PC-3 (cell line): ENCODE measurements at regions not wholly inside any gene's neighbourhood (a gene's known extent, or its start where the extent isn't known, plus 50 kb on each side); places are given as distances from the start of the nearest gene placed in this dataset.
A peak's percentile ranks its signal among the peaks of the same experiment; 100 is the strongest.

Experiments used
- ATAC-seq: fragments of 200-7000 bp; cut with Tn5 transposase; 2 replicates; pipeline ENCODE4 v1.9.1; 2020; ENCODE audit warnings: mild to moderate bottlenecking, moderate library complexity
- BruUV-seq: library from RNA; stranded (reverse); fragments of 400-500 nt; replicated peaks from 2 replicates; lab custom pipeline; 2021; lab: Mats Ljungman, UMichigan
- CTCF ChIA-PET: fragments of 300-600 bp; sonication (Branson Sonifier 250); formaldehyde crosslinking; loops from one replicate; lab custom pipeline; 2022; ENCODE audit warnings: antibody characterized with exemption; lab: Charles Lee
- POLR2A ChIA-PET: fragments of 300-600 bp; sonication (Branson Sonifier 250); formaldehyde crosslinking; loops from one replicate; lab custom pipeline; 2022; ENCODE audit warnings: antibody characterized with exemption; ENCODE audit not compliant: unreplicated experiment; lab: Charles Lee
- DNase-seq: peaks from one replicate; pipeline ENCODE4 v3.0.0-alpha.2; 2015
- H2AFZ ChIP-seq: fragments of 300-600 bp; sonication (generic); 2 replicates; pipeline ENCODE4 v1.6.0; 2016; ENCODE audit warnings: antibody characterized with exemption, low read length
- H3F3A ChIP-seq: fragments of 300-600 bp; sonication (generic); one replicate; pipeline ENCODE4 v1.6.0; 2017; ENCODE audit warnings: antibody characterized with exemption, low read length, control low read depth, mild to moderate bottlenecking; ENCODE audit not compliant: unreplicated experiment
- H3K27ac ChIP-seq: fragments of 300-600 bp; sonication (generic); 2 replicates; pipeline ENCODE4 v1.5.1; 2016; ENCODE audit warnings: mild to moderate bottlenecking, low read length
- H3K27me3 ChIP-seq: fragments of 300-600 bp; sonication (generic); 2 replicates; pipeline ENCODE4 v1.6.1; 2016; ENCODE audit warnings: low read length, mixed read lengths
- H3K36me3 ChIP-seq: fragments of 300-600 bp; sonication (generic); 2 replicates; pipeline ENCODE4 v1.6.1; 2016; ENCODE audit warnings: low read depth, mixed run types, low read length, mixed read lengths
- H3K4me1 ChIP-seq: fragments of 300-600 bp; sonication (generic); 2 replicates; pipeline ENCODE4 v1.5.1; 2016; ENCODE audit warnings: low read length; ENCODE audit not compliant: insufficient read depth
- H3K4me2 ChIP-seq: fragments of 300-600 bp; sonication (generic); 2 replicates; pipeline ENCODE4 v1.6.0; 2016; ENCODE audit warnings: low read length
- H3K4me3 ChIP-seq: fragments of 300-600 bp; sonication (generic); 2 replicates; pipeline ENCODE4 v1.5.1; 2016; ENCODE audit warnings: mild to moderate bottlenecking, low read length, mixed read lengths
- H3K79me2 ChIP-seq: fragments of 300-600 bp; sonication (generic); 2 replicates; pipeline ENCODE4 v1.6.1; 2017; ENCODE audit warnings: low read length, mixed read lengths
- H3K9ac ChIP-seq: fragments of 300-600 bp; sonication (generic); 2 replicates; pipeline ENCODE4 v1.6.0; 2016; ENCODE audit warnings: mild to moderate bottlenecking, low read length
- H3K9me2 ChIP-seq: fragments of 300-600 bp; sonication (generic); replicated peaks from 2 replicates; pipeline ENCODE4 v1.6.1; 2016; ENCODE audit warnings: mixed run types, low read length, mixed read lengths
- H3K9me3 ChIP-seq: fragments of 300-600 bp; sonication (generic); 2 replicates; pipeline ENCODE4 v1.6.1; 2016; ENCODE audit warnings: low read length, mixed read lengths
- H4K20me1 ChIP-seq: fragments of 300-600 bp; sonication (generic); 2 replicates; pipeline ENCODE4 v1.6.1; 2016; ENCODE audit warnings: low read length, mixed read lengths
- EZH2 ChIP-seq: fragments of 300-600 bp; sonication (generic); IDR thresholded peaks from one replicate; pipeline ENCODE4 v1.6.1; 2017; ENCODE audit warnings: antibody characterized with exemption, mild to moderate bottlenecking, low read length; ENCODE audit not compliant: unreplicated experiment
- intact Hi-C: fragments of 100-400 bp; cut with micrococcal nuclease; formaldehyde crosslinking; loops from 2 replicates; pipeline ENCODE4 v1.9.0; 2023
- TF ChIP-seq, protein P1 (sequence below): fragments of 300-600 bp; sonication (generic); conservative IDR thresholded peaks from 2 replicates; pipeline ENCODE4 v1.5.1; 2017; ENCODE audit warnings: antibody characterized with exemption, low read depth, mild to moderate bottlenecking, low read length

DNA sequence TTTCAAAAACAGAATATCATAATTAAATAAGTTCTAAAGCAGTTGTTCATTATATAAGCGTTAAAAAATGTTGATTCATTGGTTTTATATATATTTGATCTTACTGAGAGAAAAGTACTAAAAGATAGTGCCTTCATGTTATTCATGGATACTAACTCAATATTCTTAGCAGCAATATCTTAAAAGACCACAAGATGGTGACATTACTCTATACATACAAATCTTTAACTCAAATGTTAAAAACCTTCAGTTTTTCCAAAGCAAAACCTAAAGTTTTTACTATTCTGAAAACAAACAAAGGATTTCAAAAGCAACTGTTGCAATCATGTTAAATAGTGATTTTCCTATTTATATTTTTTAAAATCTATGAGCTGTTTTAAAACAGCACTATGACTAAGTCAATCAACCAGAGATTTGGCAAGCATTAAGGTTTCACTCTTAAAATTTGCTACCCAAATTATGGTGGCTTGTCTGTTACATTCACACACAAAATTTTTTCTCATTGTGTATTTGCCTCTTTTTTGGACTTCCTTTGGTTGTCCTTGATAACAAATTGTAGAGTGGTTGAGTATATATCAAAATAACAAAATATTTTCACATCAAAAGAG, 50.1 kb upstream of the RERGL start:
- ATAC-seq: no peak
- no TSS peak for BruUV-seq

More for the DNA sequence above, 50.1 kb upstream of the RERGL start:
- H3K4me1 ChIP-seq: peaks cover 21% of the 10 kb centered on the region
- no peaks in the 10 kb centered on the region for H3K27me3 ChIP-seq
- no peaks in the 10 kb centered on the region for H3K36me3 ChIP-seq
- intact Hi-C loops: loop anchor here (1.0 to 2.0 kb wide), 2 partner anchors 84 to 181 kb away; no protein-coding TSS in a partner anchor
- TF ChIP-seq, protein P1, sequence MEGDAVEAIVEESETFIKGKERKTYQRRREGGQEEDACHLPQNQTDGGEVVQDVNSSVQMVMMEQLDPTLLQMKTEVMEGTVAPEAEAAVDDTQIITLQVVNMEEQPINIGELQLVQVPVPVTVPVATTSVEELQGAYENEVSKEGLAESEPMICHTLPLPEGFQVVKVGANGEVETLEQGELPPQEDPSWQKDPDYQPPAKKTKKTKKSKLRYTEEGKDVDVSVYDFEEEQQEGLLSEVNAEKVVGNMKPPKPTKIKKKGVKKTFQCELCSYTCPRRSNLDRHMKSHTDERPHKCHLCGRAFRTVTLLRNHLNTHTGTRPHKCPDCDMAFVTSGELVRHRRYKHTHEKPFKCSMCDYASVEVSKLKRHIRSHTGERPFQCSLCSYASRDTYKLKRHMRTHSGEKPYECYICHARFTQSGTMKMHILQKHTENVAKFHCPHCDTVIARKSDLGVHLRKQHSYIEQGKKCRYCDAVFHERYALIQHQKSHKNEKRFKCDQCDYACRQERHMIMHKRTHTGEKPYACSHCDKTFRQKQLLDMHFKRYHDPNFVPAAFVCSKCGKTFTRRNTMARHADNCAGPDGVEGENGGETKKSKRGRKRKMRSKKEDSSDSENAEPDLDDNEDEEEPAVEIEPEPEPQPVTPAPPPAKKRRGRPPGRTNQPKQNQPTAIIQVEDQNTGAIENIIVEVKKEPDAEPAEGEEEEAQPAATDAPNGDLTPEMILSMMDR: peak; percentile 68
- TF ChIP-seq EZH2: no peak
- H3K79me2 ChIP-seq: no peaks in the 10 kb centered on the region
- no peak overlapping the region for H3K9ac ChIP-seq
- no peaks in the 10 kb centered on the region for H3K9me3 ChIP-seq
- ChIA-PET POLR2A (no interaction called here), CTCF (no interaction called here)
- no peak overlapping the region for H3K4me3 ChIP-seq
- H2AFZ ChIP-seq: no peak overlapping the region
- H3K4me2 ChIP-seq: no peak overlapping the region
- no peaks in the 10 kb centered on the region for H3F3A ChIP-seq
- peak; percentile 60 for DNase-seq
- H3K27ac ChIP-seq: no peak overlapping the region
- H3K9me2 ChIP-seq: no peaks in the 10 kb centered on the region
- H4K20me1 ChIP-seq: no peaks in the 10 kb centered on the region
